ENCODE measurements at regions not wholly inside any gene's neighbourhood (a gene's known extent, or its start where the extent isn't known, plus 50 kb on each side); places are given as distances from the start of the nearest gene placed in this dataset.

- WGBS, 2 donors, result 69 to 73% methylated on average over 10 to 13 of the region's 13 CpGs
- Histone ChIP-seq H3K36me3 (peaks cover 0 to 18% (median 0%) of the 10 kb centered on the region in 3 donors), H3K4me3 (no peak overlapping the region), H3K27me3 (no peaks in the 10 kb centered on the region), H3K9me3 (no peaks in the 10 kb centered on the region), H3K4me1 (peaks cover 0 to 41% (median 10%) of the 10 kb centered on the region in 4 donors), H3K27ac (no peak overlapping the region)
- no peak for DNase-seq (ENCODE audit: low spot score in 2 of 2)
- TF ChIP-seq EP300 (IDR thresholded peaks at IDR 0.05) (no peak), POLR2A (IDR thresholded peaks at IDR 0.05) (no peak)
- TF ChIP-seq, protein P1, sequence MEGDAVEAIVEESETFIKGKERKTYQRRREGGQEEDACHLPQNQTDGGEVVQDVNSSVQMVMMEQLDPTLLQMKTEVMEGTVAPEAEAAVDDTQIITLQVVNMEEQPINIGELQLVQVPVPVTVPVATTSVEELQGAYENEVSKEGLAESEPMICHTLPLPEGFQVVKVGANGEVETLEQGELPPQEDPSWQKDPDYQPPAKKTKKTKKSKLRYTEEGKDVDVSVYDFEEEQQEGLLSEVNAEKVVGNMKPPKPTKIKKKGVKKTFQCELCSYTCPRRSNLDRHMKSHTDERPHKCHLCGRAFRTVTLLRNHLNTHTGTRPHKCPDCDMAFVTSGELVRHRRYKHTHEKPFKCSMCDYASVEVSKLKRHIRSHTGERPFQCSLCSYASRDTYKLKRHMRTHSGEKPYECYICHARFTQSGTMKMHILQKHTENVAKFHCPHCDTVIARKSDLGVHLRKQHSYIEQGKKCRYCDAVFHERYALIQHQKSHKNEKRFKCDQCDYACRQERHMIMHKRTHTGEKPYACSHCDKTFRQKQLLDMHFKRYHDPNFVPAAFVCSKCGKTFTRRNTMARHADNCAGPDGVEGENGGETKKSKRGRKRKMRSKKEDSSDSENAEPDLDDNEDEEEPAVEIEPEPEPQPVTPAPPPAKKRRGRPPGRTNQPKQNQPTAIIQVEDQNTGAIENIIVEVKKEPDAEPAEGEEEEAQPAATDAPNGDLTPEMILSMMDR (IDR thresholded peaks at IDR 0.05), result no peak
These were observed 1180.6 kb downstream of the BRD1 start for GRCh38 chr22:48647051-48647450.

- Histone ChIP-seq H3K4me1 (peaks cover 0 to 46% (median 11%) of the 10 kb centered on the region in 4 donors), H3K27ac (no peak overlapping the region), H3K36me3 (peaks cover 0 to 18% (median 0%) of the 10 kb centered on the region in 3 donors), H3K9me3 (no peaks in the 10 kb centered on the region), H3K4me3 (no peak overlapping the region), H3K27me3 (no peaks in the 10 kb centered on the region)
- DNase-seq (ENCODE audit: low spot score in 2 of 2), result no peak
- 82 to 84% methylated on average over 24 to 42 of the region's 42 CpGs for WGBS, 2 donors
- TF ChIP-seq POLR2A (IDR thresholded peaks at IDR 0.05) (no peak), EP300 (IDR thresholded peaks at IDR 0.05) (no peak)
- TF ChIP-seq, protein P1 (IDR thresholded peaks at IDR 0.05), result no peak
These were observed 1181.3 kb downstream of the BRD1 start for GRCh38 chr22:48646216-48646925.

DNA sequence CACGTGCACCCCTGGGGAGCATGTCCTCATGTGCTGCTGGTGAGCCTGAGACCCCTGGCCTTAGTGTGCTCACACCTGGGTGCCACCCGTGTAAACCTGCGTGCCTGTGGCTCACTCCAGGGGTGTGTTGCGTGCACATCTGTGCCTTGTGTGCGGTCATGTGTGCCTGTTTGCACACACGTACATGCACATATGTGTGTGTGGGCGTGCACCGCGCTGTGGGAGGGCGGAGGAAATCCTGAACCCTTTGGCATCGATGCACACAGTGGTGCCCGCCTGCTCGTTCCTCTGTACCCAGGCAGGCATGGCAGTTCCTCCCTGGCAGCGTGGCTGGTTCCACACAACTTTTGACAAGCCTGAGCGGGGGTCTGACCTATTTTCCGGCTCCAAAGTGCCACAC is 1181.9 kb downstream of the BRD1 start:
- H3K4me3 ChIP-seq, result no peak overlapping the region
- H3K27me3 ChIP-seq, result no peaks in the 10 kb centered on the region
- H3K4me1 ChIP-seq, result peaks cover 0 to 46% (median 7%) of the 10 kb centered on the region in 4 donors
- H3K27ac ChIP-seq, result no peak overlapping the region
- TF ChIP-seq EP300 (IDR thresholded peaks at IDR 0.05), result no peak
- TF ChIP-seq, protein P1 (IDR thresholded peaks at IDR 0.05), result no peak
- TF ChIP-seq POLR2A (IDR thresholded peaks at IDR 0.05), result no peak
- peaks cover 0 to 18% (median 0%) of the 10 kb centered on the region in 3 donors for H3K36me3 ChIP-seq
- 73 to 86% methylated on average over 8 to 16 of the region's 16 CpGs for WGBS, 2 donors
- H3K9me3 ChIP-seq, result no peaks in the 10 kb centered on the region
- DNase-seq (ENCODE audit: low spot score in 2 of 2), result no peak

GRCh38 chr22:48644997-48645396 is 1182.7 kb downstream of the BRD1 start:
- no peak for DNase-seq (ENCODE audit: low spot score in 2 of 2)
- peaks cover 0 to 49% (median 8%) of the 10 kb centered on the region in 4 donors for H3K4me1 ChIP-seq
- no peak overlapping the region for H3K27ac ChIP-seq
- H3K4me3 ChIP-seq, result no peak overlapping the region
- no peaks in the 10 kb centered on the region for H3K9me3 ChIP-seq
- no peaks in the 10 kb centered on the region for H3K27me3 ChIP-seq
- WGBS, 2 donors, result 56 to 72% methylated on average over 6 of the region's 6 CpGs
- TF ChIP-seq POLR2A (IDR thresholded peaks at IDR 0.05), result no peak
- TF ChIP-seq, protein P1 (IDR thresholded peaks at IDR 0.05), result no peak
- no peak for TF ChIP-seq EP300 (IDR thresholded peaks at IDR 0.05)
- H3K36me3 ChIP-seq, result peaks cover 0 to 18% (median 0%) of the 10 kb centered on the region in 3 donors

GRCh38 chr22:48644108-48644507 is 1183.6 kb downstream of the BRD1 start:
- H3K27me3 ChIP-seq, result no peaks in the 10 kb centered on the region

More at GRCh38 chr22:48644108-48644507, 1183.6 kb downstream of the BRD1 start:
- WGBS, 2 donors, result 35 to 37% methylated on average over 9 of the region's 9 CpGs
- Histone ChIP-seq H3K4me3 (no peak overlapping the region), H3K4me1 (peaks cover 0 to 51% (median 8%) of the 10 kb centered on the region in 4 donors), H3K9me3 (no peaks in the 10 kb centered on the region), H3K36me3 (peaks cover 0 to 18% (median 0%) of the 10 kb centered on the region in 3 donors), H3K27ac (peak overlapping the region in 1 of 4 donors; percentile 73)
- DNase-seq (ENCODE audit: low spot score in 2 of 2), result no peak
- TF ChIP-seq, protein P1 (IDR thresholded peaks at IDR 0.05), result peak in 1 of 5 experiments; percentile 8
- TF ChIP-seq EP300 (IDR thresholded peaks at IDR 0.05) (peak in 1 of 2 donors; percentile 20), POLR2A (IDR thresholded peaks at IDR 0.05) (no peak)

All from tibial nerve (tissue), 4 donors.